ENCODE measurements at regions not wholly inside any gene's neighbourhood (a gene's known extent, or its start where the extent isn't known, plus 50 kb on each side); places are given as distances from the start of the nearest gene placed in this dataset.
A peak's percentile ranks its signal among the peaks of the same experiment; 100 is the strongest.

- Histone ChIP-seq H3K36me3 (no peaks in the 10 kb centered on the region), H3K27me3 (replicated peaks in 1 of 7) (no peaks in the 10 kb centered on the region), H3K27ac (peak overlapping the region in 5 of 8 donors; percentile 59 to 84 (median 81)), H3K4me3 (peak overlapping the region in 5 of 8 donors; percentile 36 to 73 (median 52)), H3K9me3 (no peaks in the 10 kb centered on the region), H3K4me1 (peaks cover 0 to 13% (median 2%) of the 10 kb centered on the region in 6 donors)
- TF ChIP-seq CTCF (IDR thresholded peaks at IDR 0.05 in 8 of 11, conservative IDR thresholded peaks at IDR 0.05 in 3 of 11) (peak in 6 of 11 experiments; percentile 36 to 91 (median 60)), POLR2AphosphoS5 (IDR thresholded peaks at IDR 0.05) (peak in 1 of 3 donors; percentile 20), POLR2A (IDR thresholded peaks at IDR 0.05) (no peak)
- intact Hi-C loops (cut with DNase I; ENCODE audit: low total_unique reads): no loop called here
- DNase-seq: peak; percentile 89
- 46 to 95% (median 83%) methylated on average over 11 to 17 of the region's 17 CpGs for WGBS, 5 donors
Measured at GRCh38 chrX:131704136-131704695, 160.3 kb downstream of the OR13H1 start.

- no peak overlapping the region for H3K27ac ChIP-seq
- H3K9me3 ChIP-seq: peaks cover 0 to 8% (median 0%) of the 10 kb centered on the region in 8 donors
- no peak overlapping the region for H3K4me3 ChIP-seq
- no peak for DNase-seq
- H3K36me3 ChIP-seq: no peaks in the 10 kb centered on the region
- peaks cover 0 to 12% (median 0%) of the 10 kb centered on the region in 6 donors for H3K4me1 ChIP-seq
- TF ChIP-seq POLR2AphosphoS5 (IDR thresholded peaks at IDR 0.05): no peak
- no peak for TF ChIP-seq POLR2A (IDR thresholded peaks at IDR 0.05)
- no peaks in the 10 kb centered on the region for H3K27me3 ChIP-seq (replicated peaks in 1 of 7)
- intact Hi-C loops (cut with DNase I; ENCODE audit: low total_unique reads): no loop called here
- whole genome bisulfite sequencing, 5 donors: 87 to 95% (median 94%) methylated on average over 6 of the region's 6 CpGs
Measured at GRCh38 chrX:131709553-131709952, 165.7 kb downstream of the OR13H1 start.

GRCh38 chrX:131711478-131711867 is 167.6 kb downstream of the OR13H1 start:
- intact Hi-C loops (cut with DNase I; ENCODE audit: low total_unique reads): no loop called here
- Histone ChIP-seq H3K4me3 (peak overlapping the region in 5 of 8 donors; percentile 0 to 67 (median 34)), H3K27me3 (replicated peaks in 1 of 7) (no peaks in the 10 kb centered on the region), H3K27ac (peak overlapping the region in 2 of 8 donors; percentile 57 to 64), H3K9me3 (peaks cover 0 to 8% (median 0%) of the 10 kb centered on the region in 8 donors), H3K4me1 (peaks cover 0 to 7% (median 0%) of the 10 kb centered on the region in 6 donors), H3K36me3 (no peaks in the 10 kb centered on the region)
- 75 to 94% (median 91%) methylated on average over 8 of the region's 8 CpGs for WGBS, 5 donors
- DNase-seq: no peak
- no peak for TF ChIP-seq POLR2A (IDR thresholded peaks at IDR 0.05)
- TF ChIP-seq POLR2AphosphoS5 (IDR thresholded peaks at IDR 0.05): no peak
- no peak for TF ChIP-seq CTCF (IDR thresholded peaks at IDR 0.05 in 8 of 11, conservative IDR thresholded peaks at IDR 0.05 in 3 of 11)

GRCh38 chrX:131723646-131724045 is 179.8 kb downstream of the OR13H1 start:
- 69 to 81% (median 72%) methylated on average over 1 of the region's 1 CpG for WGBS, 5 donors
- no peak overlapping the region for H3K4me3 ChIP-seq
- intact Hi-C loops (cut with DNase I; ENCODE audit: low total_unique reads): no loop called here
- H3K4me1 ChIP-seq: peaks cover 0 to 7% (median 0%) of the 10 kb centered on the region in 6 donors
- no peak for DNase-seq
- TF ChIP-seq POLR2A (IDR thresholded peaks at IDR 0.05) (no peak), POLR2AphosphoS5 (IDR thresholded peaks at IDR 0.05) (no peak)
- no peaks in the 10 kb centered on the region for H3K27me3 ChIP-seq (replicated peaks in 1 of 7)
- H3K9me3 ChIP-seq: peaks cover 0 to 34% (median 15%) of the 10 kb centered on the region in 8 donors
- no peaks in the 10 kb centered on the region for H3K36me3 ChIP-seq
- no peak overlapping the region for H3K27ac ChIP-seq

- Histone ChIP-seq H3K27ac (no peak overlapping the region), H3K27me3 (replicated peaks in 1 of 7) (no peaks in the 10 kb centered on the region), H3K9me3 (peaks cover 0 to 34% (median 15%) of the 10 kb centered on the region in 8 donors), H3K4me3 (no peak overlapping the region), H3K36me3 (no peaks in the 10 kb centered on the region), H3K4me1 (peaks cover 0 to 7% (median 0%) of the 10 kb centered on the region in 6 donors)
- WGBS, 5 donors: 72 to 88% (median 76%) methylated on average over 2 of the region's 2 CpGs
- intact Hi-C loops (cut with DNase I; ENCODE audit: low total_unique reads): no loop called here
- DNase-seq: no peak
- TF ChIP-seq POLR2A (IDR thresholded peaks at IDR 0.05) (no peak), CTCF (IDR thresholded peaks at IDR 0.05 in 8 of 11, conservative IDR thresholded peaks at IDR 0.05 in 3 of 11) (no peak)
Measured at GRCh38 chrX:131724292-131724691, 180.4 kb downstream of the OR13H1 start.

Data from spleen (tissue), 11 donors.